Transverse colon (tissue), 4 donors: ENCODE measurements at regions not wholly inside any gene's neighbourhood (a gene's known extent, or its start where the extent isn't known, plus 50 kb on each side); places are given as distances from the start of the nearest gene placed in this dataset.

ENCODE experiments used
- CTCF ChIP-seq, 5 experiments: fragments of 200-600 bp in 3 of 5; fragments of 450-650 bp in 2 of 5; sonication (generic) in 3 of 5; IDR thresholded peaks; 1 replicate in 2 of 5; 2 replicates in 3 of 5; pipeline ENCODE4 v1.5.1; 2016 to 2017; ENCODE audit warnings: antibody characterized with exemption in 5 of 5, inconsistent platforms in 3 of 5, mild to moderate bottlenecking in 2 of 5, moderate library complexity in 1 of 5
- POLR2A ChIP-seq: fragments of 450-650 bp; IDR thresholded peaks from one replicate; pipeline ENCODE4 v1.6.1; 2016; ENCODE audit warnings: antibody characterized with exemption, mild to moderate bottlenecking, moderate library complexity
- POLR2AphosphoS5 ChIP-seq, 3 donors: sonication (generic); formaldehyde crosslinking; IDR thresholded peaks; one replicate each; pipeline ENCODE4 v1.6.1; 2016; ENCODE audit warnings: antibody characterized with exemption in 3 of 3

GRCh38 chr2:11023326-11024258 is 111.9 kb downstream of the KCNF1 start:
- TF ChIP-seq CTCF (IDR thresholded peaks at IDR 0.05) (no peak), POLR2A (no peak), POLR2AphosphoS5 (IDR thresholded peaks at IDR 0.05) (no peak)
